GM13977 (cell line): ENCODE measurements at regions not wholly inside any gene's neighbourhood (a gene's known extent, or its start where the extent isn't known, plus 50 kb on each side); places are given as distances from the start of the nearest gene placed in this dataset.

Source experiments
- DNase-seq: peaks from one replicate; pipeline ENCODE4 v3.0.0; 2012; ENCODE audit warnings: low spot score
- CTCF ChIP-seq: IDR thresholded peaks from 2 replicates; pipeline ENCODE4 v1.5.1; 2012; ENCODE audit warnings: mild to moderate bottlenecking, control low read depth; ENCODE audit not compliant: insufficient read depth; ENCODE audit errors: extremely low read depth, missing control alignments
- in situ Hi-C: fragments of 300-500 bp; cut with MboI; formaldehyde crosslinking; loops from one replicate; pipeline ENCODE4 v1.12.0; 2022; ENCODE audit warnings: low sequenced_read_pairs, low pct_unique_long_range_greater_than_20kb, mixed read lengths, inconsistent platforms; ENCODE audit not compliant: unreplicated experiment

- in situ Hi-C loops, result no loop called here
- DNase-seq, result no peak
- TF ChIP-seq CTCF, result no peak
These were observed 200.1 kb upstream of the BTBD3 start for GRCh38 chr20:11717562-11717961.

- no peak for DNase-seq
- in situ Hi-C loops, result no loop called here
- no peak for TF ChIP-seq CTCF
These were observed 199.1 kb upstream of the BTBD3 start for GRCh38 chr20:11718474-11719094.

GRCh38 chr20:11719153-11719552 lies 198.5 kb upstream of the BTBD3 start:
- in situ Hi-C loops, result no loop called here
- DNase-seq, result no peak
- TF ChIP-seq CTCF, result no peak

- TF ChIP-seq CTCF, result no peak
- no peak for DNase-seq
- in situ Hi-C loops, result no loop called here
These were observed 196.3 kb upstream of the BTBD3 start for GRCh38 chr20:11721411-11721810.

GRCh38 chr20:11724097-11724496 lies 193.6 kb upstream of the BTBD3 start:
- no peak for TF ChIP-seq CTCF
- in situ Hi-C loops, result no loop called here
- no peak for DNase-seq

- DNase-seq, result no peak
- in situ Hi-C loops, result no loop called here
- TF ChIP-seq CTCF, result no peak
These were observed 191.7 kb upstream of the BTBD3 start for GRCh38 chr20:11726026-11726425.

- in situ Hi-C loops, result no loop called here
- DNase-seq, result no peak
- no peak for TF ChIP-seq CTCF
These were observed 190.0 kb upstream of the BTBD3 start for GRCh38 chr20:11727708-11728107.
